ENCODE measurements at regions not wholly inside any gene's neighbourhood (a gene's known extent, or its start where the extent isn't known, plus 50 kb on each side); places are given as distances from the start of the nearest gene placed in this dataset.

DNA sequence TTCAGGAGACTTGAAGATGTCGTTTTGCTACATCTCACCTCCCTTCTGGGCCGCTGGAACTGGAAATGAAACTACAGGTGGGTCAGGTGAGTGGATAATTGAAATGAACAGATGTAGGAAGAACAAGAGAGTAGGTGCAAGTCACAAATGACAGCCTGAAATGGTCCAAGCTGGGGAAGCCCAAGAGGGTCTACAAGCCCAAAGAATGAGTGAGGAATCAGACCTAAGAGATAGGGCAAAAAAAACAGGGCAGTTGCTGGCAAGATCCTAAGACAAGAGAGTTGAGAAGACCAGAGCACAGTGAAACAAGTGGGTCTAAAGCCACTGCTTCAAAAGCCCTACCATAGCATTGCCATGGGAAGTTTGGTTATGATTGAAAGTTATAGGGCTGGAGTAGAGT is 67.4 kb upstream of the SNRK start:
- TF ChIP-seq, protein P1, sequence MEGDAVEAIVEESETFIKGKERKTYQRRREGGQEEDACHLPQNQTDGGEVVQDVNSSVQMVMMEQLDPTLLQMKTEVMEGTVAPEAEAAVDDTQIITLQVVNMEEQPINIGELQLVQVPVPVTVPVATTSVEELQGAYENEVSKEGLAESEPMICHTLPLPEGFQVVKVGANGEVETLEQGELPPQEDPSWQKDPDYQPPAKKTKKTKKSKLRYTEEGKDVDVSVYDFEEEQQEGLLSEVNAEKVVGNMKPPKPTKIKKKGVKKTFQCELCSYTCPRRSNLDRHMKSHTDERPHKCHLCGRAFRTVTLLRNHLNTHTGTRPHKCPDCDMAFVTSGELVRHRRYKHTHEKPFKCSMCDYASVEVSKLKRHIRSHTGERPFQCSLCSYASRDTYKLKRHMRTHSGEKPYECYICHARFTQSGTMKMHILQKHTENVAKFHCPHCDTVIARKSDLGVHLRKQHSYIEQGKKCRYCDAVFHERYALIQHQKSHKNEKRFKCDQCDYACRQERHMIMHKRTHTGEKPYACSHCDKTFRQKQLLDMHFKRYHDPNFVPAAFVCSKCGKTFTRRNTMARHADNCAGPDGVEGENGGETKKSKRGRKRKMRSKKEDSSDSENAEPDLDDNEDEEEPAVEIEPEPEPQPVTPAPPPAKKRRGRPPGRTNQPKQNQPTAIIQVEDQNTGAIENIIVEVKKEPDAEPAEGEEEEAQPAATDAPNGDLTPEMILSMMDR (IDR thresholded peaks at IDR 0.05), result no peak
- TF ChIP-seq POLR2A (IDR thresholded peaks at IDR 0.05) (no peak), EP300 (IDR thresholded peaks at IDR 0.05) (no peak)

All from tibial nerve (tissue), 4 donors.